ENCODE measurements at regions not wholly inside any gene's neighbourhood (a gene's known extent, or its start where the extent isn't known, plus 50 kb on each side); places are given as distances from the start of the nearest gene placed in this dataset.

GRCh38 chr10:117796130-117796745 is 250.5 kb downstream of the RAB11FIP2 start:
- TF ChIP-seq POLR2A (IDR thresholded peaks at IDR 0.05; ENCODE audit: low read depth, low read length): no peak
- no peak for TF ChIP-seq SMC3 (IDR thresholded peaks at IDR 0.05; ENCODE audit: borderline replicate concordance, low read length)
- TF ChIP-seq EZH2 (IDR thresholded peaks at IDR 0.05; ENCODE audit: borderline replicate concordance, control insufficient read depth, low read depth, low read length): no peak
- no peak for TF ChIP-seq SP1 (IDR thresholded peaks at IDR 0.05; ENCODE audit: low read depth, low read length)

All from GM12878 (cell line).